ENCODE measurements at regions not wholly inside any gene's neighbourhood (a gene's known extent, or its start where the extent isn't known, plus 50 kb on each side); places are given as distances from the start of the nearest gene placed in this dataset.
"Not testable (repeated sequence)": the region's sequence is repeated elsewhere in the genome, so short reads cannot be mapped to it uniquely, and the experiment has no call there.

DNA sequence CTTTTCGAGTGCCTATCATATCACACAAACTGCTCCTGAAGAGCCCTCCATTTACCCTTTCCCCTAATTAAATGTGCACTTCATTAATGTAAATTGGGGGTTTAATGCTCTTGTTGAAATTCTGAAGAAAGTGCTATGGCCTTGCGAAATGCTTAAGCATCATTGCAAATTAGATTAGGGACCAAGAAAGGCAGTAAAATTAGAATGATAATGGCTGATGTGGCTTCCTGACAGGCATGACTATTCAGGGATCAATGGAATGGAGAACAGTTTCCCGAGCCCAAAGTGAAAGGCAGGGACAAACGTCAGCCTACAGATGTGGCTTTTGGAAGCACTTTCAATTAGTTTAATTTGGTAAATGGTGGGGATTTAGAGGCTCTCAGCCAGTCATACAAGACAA lies 120.1 kb downstream of the NKX6-1 start:
- DNase-seq: no peak

DNA sequence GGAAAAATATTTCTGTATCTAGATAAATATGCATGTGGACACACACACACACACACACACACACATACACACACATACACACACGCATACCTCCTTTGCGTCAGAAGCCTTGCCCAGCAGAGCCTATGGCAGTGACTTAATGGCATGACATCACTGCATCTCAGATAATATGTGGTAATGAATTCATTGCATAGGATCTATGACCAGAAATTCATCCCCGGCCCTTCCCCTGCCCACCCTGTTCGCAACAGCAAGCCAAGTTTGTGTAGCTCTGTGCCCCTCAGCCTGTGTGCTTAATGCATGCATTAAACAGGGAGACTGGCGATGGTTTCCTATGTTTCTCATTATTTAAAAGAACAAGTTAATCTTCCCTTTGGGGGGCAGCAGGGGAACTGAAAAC lies 120.7 kb downstream of the NKX6-1 start:
- DNase-seq: no peak

GRCh38 chr4:84366907-84367306 lies 132.2 kb downstream of the NKX6-1 start:
- no peak for DNase-seq

- no peak for DNase-seq
Measured at GRCh38 chr4:84366161-84366560, 132.9 kb downstream of the NKX6-1 start.

DNA sequence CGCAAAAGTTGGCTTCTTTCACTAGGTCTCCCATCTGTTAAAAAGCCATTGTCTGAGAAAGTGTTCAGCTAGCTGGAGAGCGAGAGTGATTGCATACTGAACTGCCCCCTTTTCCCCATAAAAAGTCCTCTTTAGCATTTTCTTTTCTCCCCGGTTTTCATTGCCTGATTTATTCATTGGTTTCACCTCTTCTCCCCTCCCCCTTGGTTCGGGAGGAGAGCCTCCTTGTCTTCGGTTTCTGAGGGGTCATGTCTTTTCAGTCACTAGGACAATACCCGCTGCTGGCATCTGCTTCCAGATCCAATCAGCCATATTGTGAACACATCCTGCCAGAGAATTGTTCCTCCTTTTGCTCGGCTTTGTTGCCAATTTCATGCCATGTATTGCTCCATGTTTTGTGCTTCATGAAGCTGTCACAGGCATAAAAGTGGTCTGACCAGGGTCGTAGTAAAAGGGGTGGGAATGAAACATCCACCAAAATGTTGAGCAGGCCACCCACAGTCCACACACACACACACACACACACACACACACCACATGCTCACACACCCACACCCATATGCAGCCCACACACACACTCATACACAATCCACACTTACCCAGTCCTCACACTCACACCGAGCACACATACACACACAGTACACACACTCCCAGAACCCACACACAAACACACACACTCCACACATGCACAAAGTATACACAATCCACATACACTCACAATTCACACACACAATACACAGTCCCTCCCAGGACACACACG lies 136.0 kb downstream of the NKX6-1 start:
- peak; percentile 27 for DNase-seq

- DNase-seq: no peak
Measured at GRCh38 chr4:84342161-84342560, 156.9 kb downstream of the NKX6-1 start.

DNA sequence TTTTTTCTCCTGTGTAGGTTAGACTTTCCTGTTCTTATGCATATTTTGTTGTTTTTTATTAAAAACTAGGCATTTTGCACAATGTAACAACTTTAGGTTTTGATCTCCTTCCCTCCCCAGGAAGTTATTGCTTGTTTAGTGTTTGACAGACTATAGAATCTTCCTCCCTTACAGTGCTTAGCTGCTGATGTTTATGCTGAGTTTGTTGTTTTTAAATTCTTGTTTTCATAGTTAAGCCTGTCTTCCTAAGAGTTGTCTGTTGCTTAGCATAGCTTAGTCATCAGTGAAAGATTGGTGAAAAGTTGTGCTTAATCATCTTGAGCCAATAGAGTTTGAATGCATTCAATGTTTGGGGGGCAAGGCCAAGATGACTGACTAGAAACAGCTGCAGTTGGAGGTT lies 157.5 kb downstream of the NKX6-1 start:
- DNase-seq: no peak

DNA sequence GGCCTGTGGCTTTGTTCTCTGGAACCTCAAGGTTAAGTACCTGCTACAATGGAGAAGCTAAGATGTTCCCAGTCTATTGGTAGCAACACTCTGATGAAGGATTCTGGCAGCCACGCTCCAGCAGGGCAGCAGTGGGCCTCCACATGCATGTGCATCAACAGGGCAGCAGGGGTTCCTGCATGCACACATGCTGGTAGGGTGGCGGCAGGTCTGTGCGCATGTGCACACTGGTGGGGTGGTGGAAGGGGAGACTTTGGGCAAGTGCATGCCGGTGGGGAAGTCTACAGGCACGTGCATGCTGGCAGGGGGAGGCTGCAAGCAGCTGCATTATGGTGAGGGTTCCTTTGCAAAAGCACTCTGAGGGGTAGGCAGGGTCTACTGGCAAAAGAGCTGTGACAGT lies 160.7 kb downstream of the NKX6-1 start:
- no peak for DNase-seq

- DNase-seq: no peak
Measured at GRCh38 chr4:84336964-84337705, 162.0 kb downstream of the NKX6-1 start.

- DNase-seq: no peak
Measured at GRCh38 chr4:84327526-84327925, 171.6 kb downstream of the NKX6-1 start.

GRCh38 chr4:84325625-84326024 lies 173.5 kb downstream of the NKX6-1 start:
- no peak for DNase-seq

DNA sequence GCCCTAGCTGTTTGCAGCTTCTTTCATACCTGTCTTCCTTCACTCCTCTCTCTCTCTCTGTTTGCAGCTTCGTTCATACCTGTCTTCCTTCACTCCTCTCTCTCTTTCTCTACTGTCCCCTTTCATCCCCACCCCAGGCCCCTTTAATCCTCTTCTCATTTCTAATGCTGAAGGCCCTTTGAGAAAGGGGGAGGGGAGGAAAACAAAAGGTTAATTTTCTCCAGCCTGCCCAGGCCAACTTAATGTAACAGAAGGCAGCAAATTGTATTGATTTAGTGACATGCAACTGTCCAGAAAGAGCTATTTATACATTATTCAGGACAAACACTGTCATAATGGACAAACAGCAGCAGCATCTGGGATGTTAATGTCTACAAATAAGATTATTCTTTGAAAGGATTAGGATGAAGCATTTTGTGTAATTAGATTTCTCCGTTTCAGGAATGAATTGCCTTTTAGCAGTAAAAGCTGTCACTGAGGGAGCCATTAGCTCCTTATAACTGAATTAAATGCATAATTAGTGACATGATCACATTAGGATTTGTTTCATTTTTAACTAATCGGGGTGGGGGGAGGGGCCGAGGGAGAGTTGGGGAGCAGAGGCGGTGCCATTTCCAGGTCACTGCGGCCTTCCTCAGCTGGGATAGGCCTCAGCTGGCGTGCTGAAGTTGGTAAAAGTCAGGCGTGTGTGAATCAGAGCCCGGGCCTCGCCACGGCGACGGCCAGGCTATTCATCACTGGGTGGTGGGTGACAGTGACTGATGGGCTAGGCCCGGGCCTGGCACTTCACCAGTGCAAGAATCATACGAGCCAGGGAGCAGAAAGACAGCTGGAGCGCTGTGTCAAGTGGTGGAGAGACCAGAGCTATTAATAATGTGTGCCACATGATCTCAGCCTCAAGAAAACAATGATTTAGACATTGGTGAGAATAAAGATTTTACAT lies 174.5 kb downstream of the NKX6-1 start:
- DNase-seq: peak; percentile 24

DNA sequence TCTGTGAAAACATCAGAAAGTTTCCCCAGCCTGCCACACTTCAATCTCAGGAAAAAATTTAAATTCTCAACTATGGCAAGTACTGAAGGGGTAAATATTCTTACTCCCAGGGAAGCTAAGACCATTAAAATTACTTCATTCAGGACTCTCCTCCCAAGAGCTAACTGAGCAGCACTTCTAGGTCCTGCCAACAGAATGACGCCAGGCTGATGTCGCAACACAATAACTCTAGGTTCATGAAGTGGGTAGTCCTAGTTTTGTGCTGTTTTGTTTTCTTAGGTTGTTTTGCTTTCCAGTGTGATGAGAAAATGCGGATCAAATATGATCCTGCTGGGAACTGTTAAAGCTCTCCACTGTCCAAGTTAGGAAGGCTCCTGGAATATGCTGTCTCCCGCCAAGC lies 180.0 kb downstream of the NKX6-1 start:
- no peak for DNase-seq

DNA sequence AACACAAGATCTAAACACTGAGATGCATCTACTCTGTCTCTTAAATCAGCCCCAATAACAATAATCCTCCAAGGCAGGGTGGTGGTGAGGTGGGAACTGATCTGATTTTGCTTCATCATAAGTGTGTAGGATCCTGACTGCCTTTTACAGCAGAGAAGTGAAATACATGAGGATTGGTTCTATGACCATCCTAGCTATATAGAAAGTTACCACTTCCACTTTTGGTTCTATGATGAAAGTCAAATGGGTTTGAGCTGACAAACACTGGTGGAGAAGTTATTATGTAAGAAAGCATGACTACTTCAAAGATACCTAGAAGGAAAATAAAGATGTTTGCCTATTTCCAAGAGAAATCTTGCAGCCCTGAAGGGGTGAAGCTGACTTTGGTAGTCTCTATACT lies 181.6 kb downstream of the NKX6-1 start:
- no peak for DNase-seq

DNA sequence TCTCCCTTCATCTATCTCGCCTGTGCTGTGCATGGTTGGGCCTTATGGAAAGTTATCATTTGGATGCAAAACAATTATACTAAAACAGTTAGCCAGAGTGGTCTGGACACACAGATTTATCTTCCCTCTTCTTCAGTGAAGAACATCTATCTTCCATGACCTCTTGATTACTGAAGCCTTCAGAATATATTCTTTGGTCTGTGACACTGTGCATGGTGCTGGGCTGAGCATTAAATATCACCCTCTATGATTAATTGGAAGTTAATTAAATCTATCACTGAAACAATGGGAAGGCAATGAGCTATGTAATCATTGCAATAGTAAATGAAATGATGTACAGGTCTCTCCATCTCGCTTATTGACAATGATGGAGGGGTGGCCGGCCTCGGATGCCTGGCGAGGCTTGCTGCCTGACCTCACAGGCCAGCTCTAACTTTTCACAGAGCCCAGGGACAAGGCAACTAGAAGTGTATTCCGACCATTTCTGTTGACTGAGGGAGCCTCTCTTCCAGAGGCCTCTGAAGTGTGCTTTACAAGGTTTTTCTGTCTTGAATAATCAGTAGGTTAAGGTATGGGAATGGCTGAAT lies 186.6 kb downstream of the NKX6-1 start:
- DNase-seq: no peak

DNA sequence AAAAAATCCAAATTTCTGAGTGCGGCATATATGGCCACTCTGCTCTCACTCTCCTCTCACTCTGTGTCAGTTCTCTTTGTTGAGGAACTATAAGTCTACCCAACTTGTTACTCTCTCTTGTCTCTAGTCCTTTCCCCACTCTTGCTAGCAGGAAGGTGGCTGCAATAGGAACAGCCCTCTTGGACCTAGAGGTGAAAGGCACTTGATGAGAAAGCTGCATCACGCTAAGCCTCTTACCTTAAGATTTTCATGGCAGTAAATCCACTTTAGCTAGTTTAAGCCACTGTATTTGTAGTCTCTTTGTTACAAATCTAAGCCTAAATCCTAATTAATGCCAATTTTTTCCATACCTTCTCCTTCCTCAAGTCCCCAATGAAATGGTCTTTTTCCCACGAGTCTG lies 189.9 kb downstream of the NKX6-1 start:
- no peak for DNase-seq

DNA sequence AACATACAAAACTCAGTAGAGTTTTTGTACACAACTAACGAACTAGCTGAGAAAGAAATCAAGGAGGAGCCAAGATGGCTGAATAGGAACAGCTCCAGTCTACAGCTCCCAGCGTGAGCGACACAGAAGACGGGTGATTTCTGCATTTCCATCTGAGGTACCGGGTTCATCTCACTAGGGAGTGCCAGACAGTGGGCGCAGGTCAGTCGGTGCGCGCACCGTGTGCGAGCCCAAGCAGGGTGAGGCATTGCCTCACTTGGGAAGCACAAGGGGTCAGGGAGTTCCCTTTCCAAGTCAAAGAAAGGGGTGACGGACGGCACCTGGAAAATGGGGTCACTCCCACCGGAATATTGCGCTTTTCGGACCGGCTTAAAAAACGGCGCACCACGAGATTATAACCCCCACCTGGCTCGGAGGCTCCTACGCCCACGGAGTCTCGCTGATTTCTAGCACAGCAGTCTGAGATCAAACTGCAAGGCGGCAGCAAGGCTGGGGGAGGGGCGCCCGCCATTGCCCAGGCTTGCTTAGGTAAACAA lies 200.3 kb downstream of the NKX6-1 start:
- DNase-seq: not testable (repeated sequence)

GRCh38 chr4:84298023-84298718 lies 200.9 kb downstream of the NKX6-1 start:
- peak; percentile 51 for DNase-seq

GRCh38 chr4:84291969-84292368 lies 207.1 kb downstream of the NKX6-1 start:
- DNase-seq: no peak

- DNase-seq: no peak
Measured at GRCh38 chr4:84286048-84286447, 213.0 kb downstream of the NKX6-1 start.

- no peak for DNase-seq
Measured at GRCh38 chr4:84279678-84280077, 219.4 kb downstream of the NKX6-1 start.

GRCh38 chr4:84277923-84278322 lies 221.2 kb downstream of the NKX6-1 start:
- DNase-seq: no peak

All from NCI-H510A treated with DMSO at 0.1 percent for 48 hours (cell line).